Right cardiac atrium (tissue), 5 donors: ENCODE measurements at regions not wholly inside any gene's neighbourhood (a gene's known extent, or its start where the extent isn't known, plus 50 kb on each side); places are given as distances from the start of the nearest gene placed in this dataset.
A peak's percentile ranks its signal among the peaks of the same experiment; 100 is the strongest.

ENCODE experiments used
- ATAC-seq, 2 donors: fragments of 200-7000 bp; cut with Tn5 transposase; one replicate each; pipeline versions ENCODE4 v1.8.0 to v1.9.1; 2020; ENCODE audit warnings: moderate library complexity in 2 of 2, mild to moderate bottlenecking in 1 of 2
- DNase-seq, 3 donors: peaks; one replicate each; pipeline ENCODE4 v3.0.0-alpha.2; 2020
- H3K27ac ChIP-seq: one replicate; pipeline ENCODE4 v1.5.1; 2013; ENCODE audit warnings: mild to moderate bottlenecking, low read length, control low read depth, moderate library complexity
- H3K27me3 ChIP-seq: one replicate; pipeline ENCODE4 v1.6.1; 2013; ENCODE audit not compliant: control insufficient read depth, insufficient read depth
- H3K4me1 ChIP-seq: one replicate; pipeline ENCODE4 v1.6.1; 2013; ENCODE audit warnings: low read length; ENCODE audit not compliant: control insufficient read depth, insufficient read depth
- H3K4me3 ChIP-seq: one replicate; pipeline ENCODE4 v1.5.1; 2013; ENCODE audit warnings: low read length, control low read depth
- H3K9me3 ChIP-seq: one replicate; pipeline ENCODE4 v1.6.1; 2013; ENCODE audit warnings: low read length; ENCODE audit not compliant: control insufficient read depth
- WGBS: extraction: QIAGEN DNeasy Blood & Tissue Kit; methylation state at CpG from one replicate; pipeline ENCODE4 v1.1.7; 2013; 5-methylcytosine and 5-hydroxymethylcytosine counted together
- intact Hi-C, 4 donors: fragments of 100-400 bp; cut with DNase I; formaldehyde crosslinking; loops; one replicate each; pipeline versions ENCODE4 v1.11.0 to v1.14.0; 2022 to 2023
- donor health status: healthy with polysubstance abuse.
- donor health status: DM: no; HTN: yes; CAD: no.
- donor health status: DM: no; HTN: no; CAD: no.
- donor health status: DM: no; HTN: yes; CAD: no; lungs with severe emphysema.
- donor health status: DM: yes; HTN: yes; CAD: no.

- ATAC-seq, result no peak
Observed at GRCh38 chr6:140988780-140989179, 1143.9 kb upstream of the GJE1 start.

DNA sequence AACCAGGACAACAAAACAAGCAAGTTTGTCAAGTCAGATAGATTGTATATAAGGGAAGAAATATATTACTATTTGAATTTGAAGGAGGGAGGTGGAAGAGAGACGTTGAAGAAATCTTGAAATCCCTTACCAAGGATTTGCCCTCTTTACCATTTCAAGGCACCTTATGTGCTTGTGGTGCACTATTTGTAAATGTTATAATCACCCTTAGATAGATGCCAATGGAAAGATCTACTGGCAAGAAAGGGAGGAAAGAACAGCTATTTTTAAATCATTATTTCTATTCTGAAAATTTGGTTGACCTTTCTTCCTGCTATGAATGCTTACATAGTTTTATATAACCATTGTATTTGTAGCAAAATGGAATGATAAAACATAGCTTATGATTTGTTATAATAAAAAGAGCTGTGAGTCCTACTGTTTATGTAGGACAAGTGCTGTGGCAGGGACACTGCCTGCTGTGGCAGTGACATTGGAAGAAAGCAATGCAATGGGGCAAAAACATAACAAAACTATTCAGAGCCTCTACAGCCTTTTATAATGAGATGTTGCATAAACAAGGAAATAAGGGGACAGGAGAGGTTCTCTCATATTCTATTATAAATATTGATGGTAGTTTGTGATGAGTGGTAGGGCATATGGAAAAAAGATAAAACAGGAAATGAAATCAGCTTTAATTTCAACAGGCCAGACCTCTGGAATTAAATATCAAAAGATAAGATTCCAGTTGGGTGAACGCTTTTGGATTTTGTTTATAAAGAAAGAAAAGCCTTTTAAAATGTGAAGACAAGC, 1145.2 kb upstream of the GJE1 start:
- 57% methylated on average over 2 of the region's 2 CpGs for WGBS
- Histone ChIP-seq H3K4me3 (no peak overlapping the region), H3K4me1 (no peaks in the 10 kb centered on the region), H3K27me3 (no peaks in the 10 kb centered on the region), H3K27ac (no peak overlapping the region), H3K9me3 (no peaks in the 10 kb centered on the region)
- DNase-seq (no peak), ATAC-seq (no peak)
- intact Hi-C loops, result no loop called here

More at GRCh38 chr6:140988780-140989179, 1143.9 kb upstream of the GJE1 start:
- Histone ChIP-seq H3K9me3 (no peaks in the 10 kb centered on the region), H3K4me3 (no peak overlapping the region), H3K4me1 (no peaks in the 10 kb centered on the region), H3K27me3 (no peaks in the 10 kb centered on the region), H3K27ac (no peak overlapping the region)
- intact Hi-C loops, result no loop called here
- DNase-seq, result no peak

- Histone ChIP-seq H3K9me3 (no peaks in the 10 kb centered on the region), H3K27ac (no peak overlapping the region), H3K4me3 (no peak overlapping the region), H3K4me1 (no peaks in the 10 kb centered on the region), H3K27me3 (no peaks in the 10 kb centered on the region)
- no peak for ATAC-seq
- 51% methylated on average over 2 of the region's 2 CpGs for WGBS
- intact Hi-C loops, result no loop called here
- no peak for DNase-seq
Observed at GRCh38 chr6:140985679-140986275, 1146.9 kb upstream of the GJE1 start.

DNA sequence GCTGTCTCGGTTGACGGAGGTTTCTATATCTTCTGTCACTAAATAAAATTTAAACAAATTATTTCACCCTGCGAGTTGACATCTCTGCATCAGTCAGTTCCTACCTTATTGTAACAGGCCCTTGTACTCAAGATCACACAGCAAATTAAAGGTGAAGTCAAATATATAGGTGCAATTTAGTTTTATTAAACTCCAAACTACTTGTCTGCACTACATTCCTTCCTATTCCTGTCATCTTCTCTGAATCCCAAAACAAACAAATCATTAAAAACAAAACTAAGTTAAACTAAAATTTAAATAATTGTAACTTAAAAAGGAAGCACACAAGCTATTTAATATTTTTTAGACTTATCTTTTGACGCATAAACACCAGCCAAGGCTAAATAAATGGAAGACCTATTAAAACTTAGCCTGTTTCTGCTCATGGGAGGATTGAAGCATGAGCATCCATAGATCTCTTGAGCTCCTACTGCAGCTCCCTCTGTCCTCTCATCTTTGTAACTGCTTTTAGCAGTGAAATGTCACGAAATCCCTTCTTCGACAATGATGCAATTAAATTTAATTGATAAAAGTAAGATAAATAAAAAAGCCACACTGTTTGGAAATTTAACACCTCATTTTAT, 1152.3 kb upstream of the GJE1 start:
- H3K4me1 ChIP-seq, result no peaks in the 10 kb centered on the region
- H3K4me3 ChIP-seq, result no peak overlapping the region
- DNase-seq (no peak), ATAC-seq (no peak)
- WGBS, result 56% methylated on average over 6 of the region's 6 CpGs
- no peaks in the 10 kb centered on the region for H3K9me3 ChIP-seq
- H3K27ac ChIP-seq, result peak overlapping the region; percentile 72
- H3K27me3 ChIP-seq, result no peaks in the 10 kb centered on the region
- intact Hi-C loops, result no loop called here

DNA sequence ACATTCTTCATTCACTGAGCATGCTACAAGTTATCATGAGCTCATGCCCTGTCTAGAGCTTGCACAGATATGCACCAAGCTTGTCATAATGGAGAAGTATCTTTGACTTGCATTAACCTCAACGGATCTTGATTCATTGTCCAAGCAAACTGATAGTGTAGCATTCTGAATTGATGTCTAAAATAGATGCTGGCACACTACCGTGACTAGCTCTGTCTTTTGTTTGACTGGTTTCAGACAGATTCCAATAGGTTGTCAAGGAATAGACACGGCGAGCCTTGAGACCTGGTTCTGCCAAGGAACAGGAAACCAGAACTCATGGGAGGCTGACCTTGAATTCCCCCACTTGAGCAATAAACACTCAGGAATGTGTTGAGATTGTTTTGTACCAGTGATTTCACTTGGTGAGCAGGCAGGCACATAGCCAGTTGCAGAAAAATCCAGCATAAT, 1153.1 kb upstream of the GJE1 start:
- intact Hi-C loops, result no loop called here
- WGBS, result 24% methylated on average over 4 of the region's 4 CpGs
- H3K27me3 ChIP-seq, result no peaks in the 10 kb centered on the region
- no peaks in the 10 kb centered on the region for H3K9me3 ChIP-seq
- ATAC-seq, result peak; percentile 82 to 94
- no peaks in the 10 kb centered on the region for H3K4me1 ChIP-seq
- peak in 2 of 3 donors; percentile 21 to 58 for DNase-seq
- H3K27ac ChIP-seq, result peak overlapping the region; percentile 70
- H3K4me3 ChIP-seq, result no peak overlapping the region

DNA sequence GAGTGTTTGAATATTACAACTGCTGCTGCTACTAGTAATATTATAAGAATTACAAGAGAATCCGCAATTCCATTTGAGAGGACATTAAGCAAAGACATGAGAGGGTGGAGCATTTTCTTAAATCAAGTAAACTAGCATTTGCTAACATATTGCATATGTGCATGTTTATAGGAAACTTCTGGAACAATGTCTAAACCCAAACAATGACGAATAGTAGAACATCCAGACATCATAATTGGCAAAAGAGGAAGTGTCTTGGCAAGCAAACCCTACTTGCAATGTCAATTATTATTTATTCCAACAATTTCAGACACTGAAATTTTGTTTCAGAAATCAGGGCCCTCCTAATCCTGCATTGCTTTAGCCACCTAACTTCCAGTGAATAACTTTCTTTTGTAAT, 1155.3 kb upstream of the GJE1 start:
- ATAC-seq, result no peak
- WGBS, result 55% methylated on average over 2 of the region's 2 CpGs
- H3K4me1 ChIP-seq, result no peaks in the 10 kb centered on the region

GRCh38 chr6:140976806-140977205, 1155.9 kb upstream of the GJE1 start:
- Histone ChIP-seq H3K4me3 (no peak overlapping the region), H3K9me3 (no peaks in the 10 kb centered on the region), H3K27me3 (no peaks in the 10 kb centered on the region), H3K4me1 (no peaks in the 10 kb centered on the region), H3K27ac (no peak overlapping the region)
- intact Hi-C loops, result no loop called here
- WGBS, result 80% methylated on average over 3 of the region's 3 CpGs
- no peak for DNase-seq
- ATAC-seq, result no peak

More for the DNA sequence above, 1155.3 kb upstream of the GJE1 start:
- intact Hi-C loops, result no loop called here
- Histone ChIP-seq H3K27me3 (no peaks in the 10 kb centered on the region), H3K4me3 (no peak overlapping the region), H3K9me3 (no peaks in the 10 kb centered on the region), H3K27ac (no peak overlapping the region)
- DNase-seq, result no peak

DNA sequence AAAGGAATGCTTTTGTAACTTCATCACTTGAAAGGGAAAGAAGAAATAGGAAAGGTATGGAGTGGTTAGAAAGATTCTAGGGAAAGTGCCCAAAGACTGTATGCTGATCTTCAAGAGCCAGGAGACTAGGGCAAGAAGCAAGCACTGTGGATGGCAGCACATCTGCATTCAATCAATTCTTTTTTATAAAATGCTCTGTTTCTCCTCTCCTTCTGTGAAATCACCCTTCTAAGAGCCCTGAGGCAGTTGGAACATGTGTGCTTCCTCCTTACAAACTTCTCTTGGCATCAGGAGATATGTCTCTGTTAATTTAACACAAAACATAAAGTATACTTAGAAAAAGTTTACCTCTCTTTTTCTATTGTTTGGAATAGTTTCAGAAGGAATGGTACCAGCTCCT, 1162.2 kb upstream of the GJE1 start:
- Histone ChIP-seq H3K9me3 (no peaks in the 10 kb centered on the region), H3K27ac (no peak overlapping the region), H3K4me3 (no peak overlapping the region), H3K27me3 (no peaks in the 10 kb centered on the region), H3K4me1 (no peaks in the 10 kb centered on the region)
- DNase-seq, result no peak
- ATAC-seq, result no peak
- intact Hi-C loops, result no loop called here

DNA sequence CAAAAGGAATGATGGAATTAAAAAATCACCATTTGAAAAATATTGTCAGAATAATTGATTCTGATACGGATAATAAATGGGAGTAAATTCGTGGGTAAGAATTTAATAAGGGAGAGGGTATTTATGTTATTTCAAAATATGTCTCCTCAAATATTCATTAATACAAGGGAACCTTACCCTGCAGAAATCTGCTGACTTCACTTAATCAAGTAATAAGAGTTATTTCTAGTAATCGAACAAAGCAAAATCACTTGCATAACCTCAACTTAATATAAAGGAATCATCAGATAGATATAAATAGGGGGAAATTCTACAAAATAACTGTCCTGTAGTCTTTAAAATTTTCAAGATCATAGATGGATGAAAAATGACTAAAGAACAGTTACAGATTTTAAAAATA, 1164.7 kb upstream of the GJE1 start:
- Histone ChIP-seq H3K27me3 (no peaks in the 10 kb centered on the region), H3K27ac (no peak overlapping the region), H3K4me1 (no peaks in the 10 kb centered on the region), H3K9me3 (no peaks in the 10 kb centered on the region), H3K4me3 (no peak overlapping the region)
- intact Hi-C loops, result no loop called here
- no peak for ATAC-seq
- no peak for DNase-seq
- 95% methylated on average over 3 of the region's 3 CpGs for WGBS

DNA sequence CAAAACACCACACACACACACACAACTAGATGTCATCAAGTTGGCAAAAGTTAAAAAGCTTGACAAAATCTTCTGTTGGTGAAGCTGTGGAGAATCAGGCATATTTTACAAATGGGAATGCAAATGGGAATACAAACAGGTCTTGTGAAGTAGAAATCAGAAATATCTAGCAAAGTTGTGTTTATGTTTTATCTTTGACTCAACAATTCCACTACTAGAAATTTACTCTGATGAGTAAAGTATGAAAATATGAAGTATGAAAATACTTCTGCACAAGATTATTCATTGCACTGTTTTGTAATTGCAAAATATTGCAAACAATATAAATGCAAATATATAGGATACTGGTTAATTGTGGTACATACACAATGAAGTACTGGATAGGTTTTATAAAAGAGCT, 1166.0 kb upstream of the GJE1 start:
- Histone ChIP-seq H3K4me1 (no peaks in the 10 kb centered on the region), H3K9me3 (no peaks in the 10 kb centered on the region), H3K27me3 (no peaks in the 10 kb centered on the region), H3K4me3 (no peak overlapping the region), H3K27ac (no peak overlapping the region)
- intact Hi-C loops, result no loop called here
- ATAC-seq (no peak), DNase-seq (no peak)

- WGBS, result 93% methylated on average over 3 of the region's 3 CpGs
- intact Hi-C loops, result no loop called here
- ATAC-seq, result no peak
Observed at GRCh38 chr6:140960566-140960965, 1172.2 kb upstream of the GJE1 start.

More at GRCh38 chr6:140960566-140960965, 1172.2 kb upstream of the GJE1 start:
- Histone ChIP-seq H3K9me3 (no peaks in the 10 kb centered on the region), H3K4me3 (no peak overlapping the region), H3K4me1 (no peaks in the 10 kb centered on the region), H3K27ac (no peak overlapping the region), H3K27me3 (no peaks in the 10 kb centered on the region)
- DNase-seq, result no peak
